ENCODE measurements at regions not wholly inside any gene's neighbourhood (a gene's known extent, or its start where the extent isn't known, plus 50 kb on each side); places are given as distances from the start of the nearest gene placed in this dataset.

- peaks cover 12% of the 10 kb centered on the region for H3K4me1 ChIP-seq
- no peak overlapping the region for H3K9ac ChIP-seq
- H3K27ac ChIP-seq = no peak overlapping the region
- no peak overlapping the region for H3K4me3 ChIP-seq
- H4K20me1 ChIP-seq (ENCODE audit: low read depth) = no peaks in the 10 kb centered on the region
- no peaks in the 10 kb centered on the region for H3F3A ChIP-seq (ENCODE audit: low read depth)
- no peaks in the 10 kb centered on the region for H3K36me3 ChIP-seq
- TF ChIP-seq EZH2 (IDR thresholded peaks at IDR 0.05) = no peak
- no peak for TF ChIP-seq CTCF (IDR thresholded peaks at IDR 0.05)
- TF ChIP-seq EZH2phosphoT487 (IDR thresholded peaks at IDR 0.05) = no peak
- H2AFZ ChIP-seq (replicated peaks) = no peak overlapping the region
- H3K79me2 ChIP-seq (ENCODE audit: low read depth) = no peaks in the 10 kb centered on the region
- H3K9me3 ChIP-seq (ENCODE audit: low read depth) = no peaks in the 10 kb centered on the region
- Mint-ChIP-seq H3K4me1 (peaks cover 18% of the 10 kb centered on the region), H3K9me3 (no peaks in the 10 kb centered on the region), H3K4me3 (no peak overlapping the region), H3K27me3 (ENCODE audit: insufficient read depth, low read depth) (no peaks in the 10 kb centered on the region), H3K36me3 (no peaks in the 10 kb centered on the region), H3K27ac (no peak overlapping the region)
- H3K4me2 ChIP-seq = no peak overlapping the region
- no peak for DNase-seq (ENCODE audit: low spot score)
- no peaks in the 10 kb centered on the region for H3K27me3 ChIP-seq
Observed at GRCh38 chr7:131802195-131802864, 245.9 kb upstream of the PODXL start.

GRCh38 chr7:131800531-131800930 is 244.1 kb upstream of the PODXL start:
- Histone ChIP-seq H3K9ac (no peak overlapping the region), H3K79me2 (ENCODE audit: low read depth) (no peaks in the 10 kb centered on the region), H3K4me1 (peaks cover 12% of the 10 kb centered on the region), H3K36me3 (no peaks in the 10 kb centered on the region), H3K27ac (no peak overlapping the region), H4K20me1 (ENCODE audit: low read depth) (no peaks in the 10 kb centered on the region), H3K4me3 (no peak overlapping the region), H3K27me3 (no peaks in the 10 kb centered on the region), H3F3A (ENCODE audit: low read depth) (no peaks in the 10 kb centered on the region), H3K9me3 (ENCODE audit: low read depth) (no peaks in the 10 kb centered on the region), H3K4me2 (no peak overlapping the region), H2AFZ (replicated peaks) (no peak overlapping the region)
- Mint-ChIP-seq H3K4me3 (no peak overlapping the region), H3K36me3 (no peaks in the 10 kb centered on the region), H3K4me1 (peaks cover 18% of the 10 kb centered on the region), H3K9me3 (no peaks in the 10 kb centered on the region), H3K27ac (no peak overlapping the region), H3K27me3 (ENCODE audit: insufficient read depth, low read depth) (no peaks in the 10 kb centered on the region)
- TF ChIP-seq CTCF (IDR thresholded peaks at IDR 0.05) (no peak), EZH2phosphoT487 (IDR thresholded peaks at IDR 0.05) (no peak), EZH2 (IDR thresholded peaks at IDR 0.05) (no peak)
- DNase-seq (ENCODE audit: low spot score) = no peak

- H3K4me1 ChIP-seq = peaks cover 12% of the 10 kb centered on the region
- no peaks in the 10 kb centered on the region for H3K27me3 ChIP-seq
- no peak for DNase-seq (ENCODE audit: low spot score)
- H3K27ac Mint-ChIP-seq = no peak overlapping the region
- H3K4me1 Mint-ChIP-seq = peaks cover 20% of the 10 kb centered on the region
- no peaks in the 10 kb centered on the region for H3F3A ChIP-seq (ENCODE audit: low read depth)
- no peaks in the 10 kb centered on the region for H4K20me1 ChIP-seq (ENCODE audit: low read depth)
- H3K27me3 Mint-ChIP-seq (ENCODE audit: insufficient read depth, low read depth) = peaks cover 2% of the 10 kb centered on the region
- H3K36me3 ChIP-seq = no peaks in the 10 kb centered on the region
- H3K27ac ChIP-seq = no peak overlapping the region
- H3K9me3 ChIP-seq (ENCODE audit: low read depth) = no peaks in the 10 kb centered on the region
- H3K36me3 Mint-ChIP-seq = no peaks in the 10 kb centered on the region
- no peak overlapping the region for H3K4me3 ChIP-seq
- H3K9me3 Mint-ChIP-seq = no peaks in the 10 kb centered on the region
- H2AFZ ChIP-seq (replicated peaks) = no peak overlapping the region
- H3K4me3 Mint-ChIP-seq = no peak overlapping the region
- TF ChIP-seq EZH2phosphoT487 (IDR thresholded peaks at IDR 0.05) (no peak), CTCF (IDR thresholded peaks at IDR 0.05) (no peak), EZH2 (IDR thresholded peaks at IDR 0.05) (no peak)
- H3K4me2 ChIP-seq = no peak overlapping the region
- H3K79me2 ChIP-seq (ENCODE audit: low read depth) = no peaks in the 10 kb centered on the region
- no peak overlapping the region for H3K9ac ChIP-seq
Observed at GRCh38 chr7:131800008-131800407, 243.6 kb upstream of the PODXL start.
